ENCODE measurements at regions not wholly inside any gene's neighbourhood (a gene's known extent, or its start where the extent isn't known, plus 50 kb on each side); places are given as distances from the start of the nearest gene placed in this dataset.

- TF ChIP-seq EZH2 (IDR thresholded peaks at IDR 0.05; ENCODE audit: insufficient read depth, low read length) (no peak), CTCF (IDR thresholded peaks at IDR 0.05; ENCODE audit: insufficient read depth, low read depth, low read length) (no peak)
Observed at GRCh38 chr21:20187028-20187427, 811.2 kb upstream of the NCAM2 start.

Measured in astrocyte (in vitro differentiated cells and primary cell).